ENCODE measurements at regions not wholly inside any gene's neighbourhood (a gene's known extent, or its start where the extent isn't known, plus 50 kb on each side); places are given as distances from the start of the nearest gene placed in this dataset.

DNA sequence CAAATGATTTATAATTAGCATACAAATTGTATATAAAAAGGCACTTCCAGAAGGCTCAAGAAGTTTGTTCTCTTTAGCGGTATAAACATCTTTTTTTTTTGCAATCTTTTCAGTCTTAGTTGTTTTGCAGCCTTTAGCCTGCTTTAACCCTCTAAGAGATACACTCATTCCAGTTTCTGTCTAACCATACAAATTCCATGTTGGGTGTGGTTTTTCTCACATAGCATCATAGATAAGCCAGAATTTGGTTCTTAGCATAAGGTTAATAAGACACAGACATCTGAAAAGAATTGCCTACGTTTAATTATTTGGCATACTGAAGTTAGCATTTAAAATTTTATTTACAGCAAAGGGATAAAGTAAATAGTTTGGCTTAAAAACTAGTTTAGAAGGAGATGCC is 92.5 kb upstream of the NPVF start:
- H3K4me3 ChIP-seq (replicated peaks in 1 of 2; ENCODE audit: low read depth in 2 of 2, low read length in 2 of 2), result no peak overlapping the region
- DNase-seq (ENCODE audit: low read depth in 2 of 2), result no peak
- TF ChIP-seq, protein P1, sequence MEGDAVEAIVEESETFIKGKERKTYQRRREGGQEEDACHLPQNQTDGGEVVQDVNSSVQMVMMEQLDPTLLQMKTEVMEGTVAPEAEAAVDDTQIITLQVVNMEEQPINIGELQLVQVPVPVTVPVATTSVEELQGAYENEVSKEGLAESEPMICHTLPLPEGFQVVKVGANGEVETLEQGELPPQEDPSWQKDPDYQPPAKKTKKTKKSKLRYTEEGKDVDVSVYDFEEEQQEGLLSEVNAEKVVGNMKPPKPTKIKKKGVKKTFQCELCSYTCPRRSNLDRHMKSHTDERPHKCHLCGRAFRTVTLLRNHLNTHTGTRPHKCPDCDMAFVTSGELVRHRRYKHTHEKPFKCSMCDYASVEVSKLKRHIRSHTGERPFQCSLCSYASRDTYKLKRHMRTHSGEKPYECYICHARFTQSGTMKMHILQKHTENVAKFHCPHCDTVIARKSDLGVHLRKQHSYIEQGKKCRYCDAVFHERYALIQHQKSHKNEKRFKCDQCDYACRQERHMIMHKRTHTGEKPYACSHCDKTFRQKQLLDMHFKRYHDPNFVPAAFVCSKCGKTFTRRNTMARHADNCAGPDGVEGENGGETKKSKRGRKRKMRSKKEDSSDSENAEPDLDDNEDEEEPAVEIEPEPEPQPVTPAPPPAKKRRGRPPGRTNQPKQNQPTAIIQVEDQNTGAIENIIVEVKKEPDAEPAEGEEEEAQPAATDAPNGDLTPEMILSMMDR (IDR thresholded peaks at IDR 0.05; ENCODE audit: low read depth, low read length), result no peak

DNA sequence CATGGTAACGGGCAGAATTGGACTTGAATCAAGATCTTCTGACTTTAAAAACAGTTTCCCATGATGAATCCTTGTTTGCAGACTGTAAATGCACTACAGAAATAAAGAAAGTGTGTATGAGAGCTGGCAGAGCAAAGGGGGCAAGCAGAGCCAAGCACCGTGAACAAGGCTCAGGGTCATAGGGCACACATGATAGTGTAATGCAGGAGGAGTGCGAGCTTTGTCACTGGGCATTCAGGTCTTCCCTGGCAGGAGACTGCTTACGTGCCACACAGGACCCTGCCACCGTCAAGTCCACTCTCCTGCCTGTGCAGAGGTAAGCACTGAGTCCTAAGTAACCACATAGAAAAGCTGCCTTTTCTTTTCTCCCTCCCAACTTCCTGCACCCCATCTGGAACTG is 93.1 kb upstream of the NPVF start:
- DNase-seq (ENCODE audit: low read depth in 2 of 2), result no peak
- no peak overlapping the region for H3K4me3 ChIP-seq (replicated peaks in 1 of 2; ENCODE audit: low read depth in 2 of 2, low read length in 2 of 2)
- TF ChIP-seq, protein P1 (IDR thresholded peaks at IDR 0.05; ENCODE audit: low read depth, low read length), result no peak

DNA sequence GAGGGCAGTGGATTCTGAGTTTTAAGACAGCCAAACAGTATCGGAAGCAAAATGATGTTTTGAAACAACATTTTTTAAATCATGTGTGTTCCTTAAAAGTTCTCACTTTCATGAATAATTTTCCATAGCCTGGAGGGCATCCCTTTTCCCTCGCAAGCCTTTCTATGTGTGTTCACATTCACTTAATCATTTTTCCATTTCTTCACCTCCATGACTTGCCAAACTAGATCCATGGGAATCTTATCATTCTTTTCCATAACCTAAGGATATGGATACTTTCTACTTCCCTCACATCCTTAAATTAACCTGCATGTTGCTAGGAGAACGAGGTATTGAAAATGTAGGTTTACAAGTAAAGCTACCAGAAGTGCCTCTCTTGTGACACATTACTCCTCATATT is 94.2 kb upstream of the NPVF start:
- H3K4me3 ChIP-seq (replicated peaks in 1 of 2; ENCODE audit: low read depth in 2 of 2, low read length in 2 of 2), result no peak overlapping the region
- TF ChIP-seq, protein P1 (IDR thresholded peaks at IDR 0.05; ENCODE audit: low read depth, low read length), result no peak
- DNase-seq (ENCODE audit: low read depth in 2 of 2), result no peak

DNA sequence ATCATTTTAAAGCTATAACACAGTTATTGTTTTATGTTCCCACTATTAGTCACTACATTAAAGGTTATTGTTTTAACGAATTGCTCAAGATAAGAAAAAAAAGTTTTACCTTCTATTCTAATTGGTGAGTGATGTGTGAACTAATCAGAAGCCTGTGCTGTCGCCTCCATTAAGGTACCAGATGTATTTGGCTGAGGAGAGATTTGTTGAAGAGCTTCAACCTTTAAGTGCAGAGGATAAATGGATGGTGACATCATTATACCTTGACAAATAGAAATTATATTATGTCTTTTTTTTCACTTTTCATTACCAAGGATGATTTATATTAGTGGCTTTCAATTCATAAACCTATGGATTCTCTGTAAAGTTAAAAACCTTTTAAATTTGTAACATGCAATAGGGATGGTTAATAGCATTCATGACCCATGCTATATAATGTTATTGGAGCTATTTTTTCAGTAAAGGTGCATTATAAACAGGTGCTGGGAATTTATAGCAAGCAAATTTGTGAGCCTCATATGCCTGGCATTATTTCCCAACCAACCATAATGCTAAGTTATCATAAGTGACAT is 97.0 kb upstream of the NPVF start:
- TF ChIP-seq, protein P1 (IDR thresholded peaks at IDR 0.05; ENCODE audit: low read depth, low read length), result no peak
- H3K4me3 ChIP-seq (replicated peaks in 1 of 2; ENCODE audit: low read depth in 2 of 2, low read length in 2 of 2), result no peak overlapping the region
- no peak for DNase-seq (ENCODE audit: low read depth in 2 of 2)

DNA sequence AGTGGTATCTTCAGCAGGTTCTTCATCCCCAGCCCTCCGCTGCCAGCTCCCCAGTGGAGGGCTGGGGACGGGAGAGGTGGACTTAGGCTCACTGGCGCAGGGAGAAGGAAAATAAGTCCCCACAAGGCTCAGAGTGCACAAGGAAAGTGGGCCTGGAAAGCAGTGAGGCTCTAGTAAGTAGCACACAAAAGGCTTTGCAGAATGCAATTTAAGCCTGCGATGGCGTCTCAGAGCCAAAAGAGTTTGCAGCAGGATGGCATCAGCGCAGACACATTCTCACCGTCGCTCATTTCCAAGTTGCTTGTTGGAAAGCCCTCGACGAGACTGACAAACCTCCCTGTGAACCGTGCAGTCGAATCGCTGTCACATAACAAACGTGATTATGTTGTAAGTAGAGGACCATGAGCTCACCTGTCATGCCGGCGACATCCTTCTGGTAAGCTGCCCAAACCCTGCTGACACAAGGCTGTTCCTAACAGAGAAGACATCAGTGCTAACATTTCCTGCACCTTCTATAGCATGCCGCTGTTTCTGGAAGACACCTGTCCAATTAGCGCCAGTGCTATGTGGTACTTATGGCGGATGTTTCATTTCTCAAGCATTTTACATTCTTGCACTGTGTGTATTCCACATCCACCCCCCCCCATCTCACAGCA is 98.3 kb upstream of the NPVF start:
- TF ChIP-seq, protein P1 (IDR thresholded peaks at IDR 0.05; ENCODE audit: low read depth, low read length), result no peak
- H3K4me3 ChIP-seq (replicated peaks in 1 of 2; ENCODE audit: low read depth in 2 of 2, low read length in 2 of 2), result no peak overlapping the region
- DNase-seq (ENCODE audit: low read depth in 2 of 2), result no peak

DNA sequence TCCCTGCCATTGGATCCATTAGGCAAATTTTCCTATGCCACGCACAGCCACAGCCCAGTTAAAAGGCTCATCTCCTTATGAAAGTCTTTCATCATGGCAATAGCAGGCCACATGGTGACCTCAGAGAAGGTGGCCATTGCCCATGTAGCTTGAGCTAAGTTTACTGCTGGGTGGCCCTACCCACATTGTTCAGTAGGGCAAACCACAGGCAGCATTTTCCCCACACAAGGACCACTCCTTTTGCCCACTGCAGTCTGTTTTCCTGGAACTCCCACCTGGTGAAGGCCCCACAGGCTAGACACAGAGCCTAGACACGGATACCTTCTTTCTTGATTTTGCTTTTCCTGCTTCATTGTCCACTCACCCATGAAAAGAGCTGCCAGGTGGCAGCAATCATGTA is 101.5 kb upstream of the NPVF start:
- TF ChIP-seq, protein P1 (IDR thresholded peaks at IDR 0.05; ENCODE audit: low read depth, low read length), result no peak
- no peak for DNase-seq (ENCODE audit: low read depth in 2 of 2)
- H3K4me3 ChIP-seq (replicated peaks in 1 of 2; ENCODE audit: low read depth in 2 of 2, low read length in 2 of 2), result no peak overlapping the region
